Coronary artery (tissue), 2 donors: ENCODE measurements at regions not wholly inside any gene's neighbourhood (a gene's known extent, or its start where the extent isn't known, plus 50 kb on each side); places are given as distances from the start of the nearest gene placed in this dataset.

Source experiments
- DNase-seq: peaks from one replicate; pipeline ENCODE4 v3.0.0-alpha.2; 2017; ENCODE audit warnings: low spot score
- H3K27ac ChIP-seq, 2 donors: fragments of 200-600 bp; sonication (generic); one replicate each; pipeline ENCODE4 v1.5.1; 2016 to 2019
- H3K4me3 ChIP-seq: fragments of 200-600 bp; sonication (generic); 2 replicates; pipeline ENCODE4 v1.5.1; 2016; ENCODE audit warnings: mild to moderate bottlenecking, moderate library complexity
- TF ChIP-seq, protein P1 (sequence below): fragments of 200-600 bp; sonication (generic); IDR thresholded peaks from one replicate; pipeline ENCODE4 v1.5.1; 2019; ENCODE audit warnings: antibody characterized with exemption

DNA sequence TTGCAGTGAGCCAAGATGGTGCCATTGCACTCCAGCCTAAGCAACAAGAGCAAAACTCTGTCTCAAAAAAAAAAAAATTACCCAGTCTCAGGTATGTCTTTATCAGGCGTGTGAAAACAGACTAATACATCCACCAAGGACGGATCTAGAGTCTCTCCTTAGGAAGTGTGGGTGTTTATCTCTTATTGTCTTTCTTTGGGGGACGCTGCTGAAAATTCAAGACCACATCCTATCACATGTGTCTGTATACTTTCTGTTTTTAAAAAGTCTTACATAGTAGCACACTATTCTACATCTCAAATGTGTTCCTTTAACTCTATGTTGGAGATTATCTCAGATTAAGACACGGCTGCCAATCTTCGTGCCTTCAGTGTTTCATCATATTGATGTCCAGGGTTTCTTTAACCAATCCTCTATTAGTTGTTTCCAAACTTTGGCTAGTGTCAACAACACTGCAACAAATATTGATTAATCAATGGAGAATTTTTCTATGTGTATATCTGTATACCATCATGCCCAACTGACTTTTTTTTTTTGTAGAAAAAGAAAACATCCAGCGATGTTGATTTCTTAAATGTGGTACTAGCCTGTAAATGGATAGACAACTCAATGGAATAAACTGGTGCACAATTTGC is 92.3 kb upstream of the KDM7A start:
- DNase-seq, result no peak
- H3K27ac ChIP-seq, result no peak overlapping the region
- TF ChIP-seq, protein P1, sequence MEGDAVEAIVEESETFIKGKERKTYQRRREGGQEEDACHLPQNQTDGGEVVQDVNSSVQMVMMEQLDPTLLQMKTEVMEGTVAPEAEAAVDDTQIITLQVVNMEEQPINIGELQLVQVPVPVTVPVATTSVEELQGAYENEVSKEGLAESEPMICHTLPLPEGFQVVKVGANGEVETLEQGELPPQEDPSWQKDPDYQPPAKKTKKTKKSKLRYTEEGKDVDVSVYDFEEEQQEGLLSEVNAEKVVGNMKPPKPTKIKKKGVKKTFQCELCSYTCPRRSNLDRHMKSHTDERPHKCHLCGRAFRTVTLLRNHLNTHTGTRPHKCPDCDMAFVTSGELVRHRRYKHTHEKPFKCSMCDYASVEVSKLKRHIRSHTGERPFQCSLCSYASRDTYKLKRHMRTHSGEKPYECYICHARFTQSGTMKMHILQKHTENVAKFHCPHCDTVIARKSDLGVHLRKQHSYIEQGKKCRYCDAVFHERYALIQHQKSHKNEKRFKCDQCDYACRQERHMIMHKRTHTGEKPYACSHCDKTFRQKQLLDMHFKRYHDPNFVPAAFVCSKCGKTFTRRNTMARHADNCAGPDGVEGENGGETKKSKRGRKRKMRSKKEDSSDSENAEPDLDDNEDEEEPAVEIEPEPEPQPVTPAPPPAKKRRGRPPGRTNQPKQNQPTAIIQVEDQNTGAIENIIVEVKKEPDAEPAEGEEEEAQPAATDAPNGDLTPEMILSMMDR, result no peak
- no peak overlapping the region for H3K4me3 ChIP-seq

DNA sequence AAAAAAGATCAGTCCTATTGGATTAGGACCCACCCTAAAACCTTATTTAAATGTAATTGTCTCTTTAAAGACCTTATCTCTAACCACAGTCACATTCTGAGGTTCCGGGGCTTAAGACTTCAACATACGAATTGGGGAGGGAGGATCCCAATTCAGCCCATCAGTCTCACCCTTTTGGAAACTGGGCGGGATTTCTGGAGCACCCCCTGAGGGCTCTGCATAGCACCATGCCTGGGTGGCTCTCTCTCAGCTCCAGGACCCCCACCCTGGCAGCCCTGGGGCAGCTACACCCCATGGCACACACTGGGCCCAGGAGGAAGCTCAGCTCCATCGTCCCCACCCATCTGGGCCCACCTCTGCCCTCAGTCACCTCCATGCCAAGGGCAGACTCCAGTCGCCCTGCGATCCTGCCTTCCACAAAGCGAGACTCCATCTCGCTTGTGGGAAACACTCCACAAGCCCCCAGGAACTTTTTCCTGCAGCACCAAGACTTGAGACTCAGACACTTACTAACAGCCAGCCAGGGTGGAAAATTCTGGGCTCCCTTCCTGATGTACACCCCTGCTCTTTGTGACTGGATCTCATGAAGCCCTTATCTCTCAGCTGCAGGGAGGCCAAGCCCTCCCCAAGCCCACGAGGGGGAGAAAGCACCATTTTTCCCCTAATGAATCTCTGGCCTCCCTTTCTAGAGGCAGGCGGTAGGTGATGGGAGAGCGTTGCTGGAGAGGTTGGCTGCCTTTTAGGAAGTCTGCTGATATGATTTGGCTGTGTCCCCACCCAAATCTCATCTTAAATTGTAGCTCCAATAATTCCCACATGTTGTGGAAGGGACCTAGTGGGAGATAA is 90.8 kb upstream of the KDM7A start:
- Histone ChIP-seq H3K27ac (no peak overlapping the region), H3K4me3 (no peak overlapping the region)
- DNase-seq, result no peak
- TF ChIP-seq, protein P1, result no peak

GRCh38 chr7:140263277-140263676 is 86.5 kb upstream of the KDM7A start:
- TF ChIP-seq, protein P1, result no peak
- Histone ChIP-seq H3K4me3 (no peak overlapping the region), H3K27ac (no peak overlapping the region)
- DNase-seq, result no peak

DNA sequence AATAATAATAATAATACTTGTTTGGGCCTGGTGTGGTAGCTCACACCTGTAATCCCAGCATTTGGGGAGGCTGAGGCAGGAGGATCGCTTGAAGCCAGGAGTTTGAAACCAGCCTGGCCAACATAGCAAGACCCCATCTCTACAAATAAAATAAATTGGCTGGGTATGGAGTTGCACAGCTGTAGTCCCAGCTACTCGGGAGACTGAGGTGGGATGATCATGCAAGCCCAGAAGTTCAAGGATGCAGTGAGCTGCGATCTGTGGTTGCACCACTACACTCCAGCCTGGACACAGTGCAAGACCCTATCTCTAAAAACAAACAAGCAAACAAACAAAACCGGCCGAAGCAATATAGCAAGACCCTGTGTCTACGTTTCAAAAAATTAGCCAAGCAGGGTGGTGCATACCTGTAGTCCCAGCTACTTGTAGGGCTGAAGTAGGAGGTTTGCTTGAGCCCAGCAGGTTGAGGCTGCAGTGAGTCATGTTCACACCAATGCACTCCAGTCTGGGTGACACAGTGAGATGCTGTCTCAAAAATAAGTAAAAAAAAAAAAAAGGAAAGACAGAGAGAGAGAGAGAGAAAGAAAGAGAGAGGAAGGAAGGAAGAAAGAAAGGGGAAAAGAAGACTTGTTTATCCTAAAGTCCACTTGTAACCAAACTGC is 85.6 kb upstream of the KDM7A start:
- no peak overlapping the region for H3K27ac ChIP-seq
- TF ChIP-seq, protein P1, result no peak
- no peak for DNase-seq
- H3K4me3 ChIP-seq, result no peak overlapping the region

- no peak overlapping the region for H3K4me3 ChIP-seq
- no peak for DNase-seq
Observed at GRCh38 chr7:140261522-140261921, 84.7 kb upstream of the KDM7A start.

GRCh38 chr7:140261105-140261486 is 84.3 kb upstream of the KDM7A start:
- H3K27ac ChIP-seq, result no peak overlapping the region
- H3K4me3 ChIP-seq, result no peak overlapping the region
- TF ChIP-seq, protein P1, result no peak
- DNase-seq, result no peak

More at GRCh38 chr7:140261522-140261921, 84.7 kb upstream of the KDM7A start:
- TF ChIP-seq, protein P1, result no peak
- no peak overlapping the region for H3K27ac ChIP-seq
